ENCODE measurements at regions not wholly inside any gene's neighbourhood (a gene's known extent, or its start where the extent isn't known, plus 50 kb on each side); places are given as distances from the start of the nearest gene placed in this dataset.

DNA sequence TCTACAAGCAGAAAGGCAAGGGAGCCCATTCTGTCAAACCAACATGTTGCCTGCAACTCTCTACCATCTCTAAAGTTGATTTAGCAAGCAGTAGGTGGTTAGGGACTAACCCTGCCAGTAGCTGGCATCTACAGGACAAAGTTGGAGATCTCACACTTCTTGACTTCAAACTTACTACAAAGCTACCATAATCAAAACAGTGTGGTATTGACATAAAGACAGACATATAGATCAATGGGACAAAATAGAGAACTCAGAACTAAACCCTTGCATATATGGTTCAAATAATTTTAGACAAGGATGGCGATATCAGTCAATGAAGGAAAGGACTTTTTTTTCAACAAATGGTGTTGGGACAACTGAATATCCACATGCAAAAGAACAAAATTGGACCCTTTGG, 84.9 kb downstream of the MAP3K8 start:
- TF ChIP-seq POLR2A (IDR thresholded peaks at IDR 0.05), result no peak
- TF ChIP-seq, protein P1, sequence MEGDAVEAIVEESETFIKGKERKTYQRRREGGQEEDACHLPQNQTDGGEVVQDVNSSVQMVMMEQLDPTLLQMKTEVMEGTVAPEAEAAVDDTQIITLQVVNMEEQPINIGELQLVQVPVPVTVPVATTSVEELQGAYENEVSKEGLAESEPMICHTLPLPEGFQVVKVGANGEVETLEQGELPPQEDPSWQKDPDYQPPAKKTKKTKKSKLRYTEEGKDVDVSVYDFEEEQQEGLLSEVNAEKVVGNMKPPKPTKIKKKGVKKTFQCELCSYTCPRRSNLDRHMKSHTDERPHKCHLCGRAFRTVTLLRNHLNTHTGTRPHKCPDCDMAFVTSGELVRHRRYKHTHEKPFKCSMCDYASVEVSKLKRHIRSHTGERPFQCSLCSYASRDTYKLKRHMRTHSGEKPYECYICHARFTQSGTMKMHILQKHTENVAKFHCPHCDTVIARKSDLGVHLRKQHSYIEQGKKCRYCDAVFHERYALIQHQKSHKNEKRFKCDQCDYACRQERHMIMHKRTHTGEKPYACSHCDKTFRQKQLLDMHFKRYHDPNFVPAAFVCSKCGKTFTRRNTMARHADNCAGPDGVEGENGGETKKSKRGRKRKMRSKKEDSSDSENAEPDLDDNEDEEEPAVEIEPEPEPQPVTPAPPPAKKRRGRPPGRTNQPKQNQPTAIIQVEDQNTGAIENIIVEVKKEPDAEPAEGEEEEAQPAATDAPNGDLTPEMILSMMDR (IDR thresholded peaks at IDR 0.05), result no peak
- intact Hi-C loops (cut with DNase I; ENCODE audit: low total_unique reads), result no loop called here
- H3K27me3 ChIP-seq, result no peaks in the 10 kb centered on the region
- no peaks in the 10 kb centered on the region for H3K9me3 ChIP-seq
- H3K4me3 ChIP-seq, result no peak overlapping the region
- no peaks in the 10 kb centered on the region for H3K36me3 ChIP-seq
- DNase-seq, result no peak
- no peak overlapping the region for H3K27ac ChIP-seq
- no peaks in the 10 kb centered on the region for H3K4me1 ChIP-seq
